ENCODE measurements at regions not wholly inside any gene's neighbourhood (a gene's known extent, or its start where the extent isn't known, plus 50 kb on each side); places are given as distances from the start of the nearest gene placed in this dataset.
"Not testable (repeated sequence)": the region's sequence is repeated elsewhere in the genome, so short reads cannot be mapped to it uniquely, and the experiment has no call there.

GRCh38 chr6:165765256-165765655, 102.2 kb upstream of the PDE10A start:
- H3K36me3 ChIP-seq (ENCODE audit: control insufficient read depth, insufficient read depth, low read length); H3K4me1 ChIP-seq (ENCODE audit: control insufficient read depth, insufficient read depth, low read length); H3K27ac ChIP-seq (ENCODE audit: low read length); DNase-seq; H3K9me3 ChIP-seq (ENCODE audit: control insufficient read depth, low read depth, low read length); H3K27me3 ChIP-seq (ENCODE audit: control insufficient read depth, insufficient read depth, low read length); H3K4me3 ChIP-seq (ENCODE audit: low read length): not testable (repeated sequence)
- no CpG with 5 or more reads among the region's 33 CpGs for WGBS (ENCODE audit: insufficient coverage, low lambda C conversion rate)

GRCh38 chr6:165762876-165763275, 99.8 kb upstream of the PDE10A start:
- Histone ChIP-seq H3K4me1 (ENCODE audit: control insufficient read depth, insufficient read depth, low read length) (no peaks in the 10 kb centered on the region), H3K4me3 (ENCODE audit: low read length) (no peak overlapping the region), H3K9me3 (ENCODE audit: control insufficient read depth, low read depth, low read length) (no peaks in the 10 kb centered on the region), H3K36me3 (ENCODE audit: control insufficient read depth, insufficient read depth, low read length) (no peaks in the 10 kb centered on the region), H3K27ac (ENCODE audit: low read length) (no peak overlapping the region), H3K27me3 (ENCODE audit: control insufficient read depth, insufficient read depth, low read length) (no peaks in the 10 kb centered on the region)
- no peak for DNase-seq
- WGBS (ENCODE audit: insufficient coverage, low lambda C conversion rate): no CpG with 5 or more reads among the region's 6 CpGs

DNA sequence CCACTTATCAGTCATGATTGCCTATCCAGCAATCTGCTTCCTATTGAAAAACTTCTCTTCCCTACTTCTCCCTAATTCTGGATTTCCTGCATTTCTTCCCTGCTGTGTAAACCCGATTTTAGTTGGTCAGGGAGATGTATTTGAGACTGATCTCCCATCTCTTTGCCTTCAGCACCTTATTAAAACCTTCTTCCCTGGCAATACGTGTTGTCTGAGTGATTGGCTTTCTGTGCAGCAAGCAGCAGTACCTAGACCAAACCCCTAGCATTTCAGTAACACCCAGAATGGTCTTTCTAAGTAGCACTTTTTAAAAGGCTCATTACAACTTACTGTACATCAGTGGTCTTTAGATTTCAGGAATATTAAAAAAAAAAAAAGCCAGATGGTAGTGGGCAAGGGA, 99.1 kb upstream of the PDE10A start:
- Histone ChIP-seq H3K27ac (ENCODE audit: low read length) (no peak overlapping the region), H3K4me3 (ENCODE audit: low read length) (no peak overlapping the region), H3K9me3 (ENCODE audit: control insufficient read depth, low read depth, low read length) (no peaks in the 10 kb centered on the region), H3K36me3 (ENCODE audit: control insufficient read depth, insufficient read depth, low read length) (no peaks in the 10 kb centered on the region), H3K27me3 (ENCODE audit: control insufficient read depth, insufficient read depth, low read length) (no peaks in the 10 kb centered on the region), H3K4me1 (ENCODE audit: control insufficient read depth, insufficient read depth, low read length) (no peaks in the 10 kb centered on the region)
- WGBS (ENCODE audit: insufficient coverage, low lambda C conversion rate): 88% methylated on average over 2 of the region's 2 CpGs
- DNase-seq: no peak

GRCh38 chr6:165760803-165761185, 97.8 kb upstream of the PDE10A start:
- H3K27me3 ChIP-seq (ENCODE audit: control insufficient read depth, insufficient read depth, low read length): no peaks in the 10 kb centered on the region
- no peaks in the 10 kb centered on the region for H3K36me3 ChIP-seq (ENCODE audit: control insufficient read depth, insufficient read depth, low read length)
- H3K27ac ChIP-seq (ENCODE audit: low read length): no peak overlapping the region
- no peaks in the 10 kb centered on the region for H3K4me1 ChIP-seq (ENCODE audit: control insufficient read depth, insufficient read depth, low read length)
- no peaks in the 10 kb centered on the region for H3K9me3 ChIP-seq (ENCODE audit: control insufficient read depth, low read depth, low read length)
- no peak for DNase-seq
- no CpG with 5 or more reads among the region's 8 CpGs for WGBS (ENCODE audit: insufficient coverage, low lambda C conversion rate)
- H3K4me3 ChIP-seq (ENCODE audit: low read length): no peak overlapping the region

GRCh38 chr6:165760126-165760802, 97.2 kb upstream of the PDE10A start:
- Histone ChIP-seq H3K4me3 (ENCODE audit: low read length) (no peak overlapping the region), H3K4me1 (ENCODE audit: control insufficient read depth, insufficient read depth, low read length) (no peaks in the 10 kb centered on the region), H3K27ac (ENCODE audit: low read length) (no peak overlapping the region), H3K36me3 (ENCODE audit: control insufficient read depth, insufficient read depth, low read length) (no peaks in the 10 kb centered on the region), H3K9me3 (ENCODE audit: control insufficient read depth, low read depth, low read length) (no peaks in the 10 kb centered on the region), H3K27me3 (ENCODE audit: control insufficient read depth, insufficient read depth, low read length) (no peaks in the 10 kb centered on the region)
- 100% methylated on average over 1 of the region's 7 CpGs for WGBS (ENCODE audit: insufficient coverage, low lambda C conversion rate)
- no peak for DNase-seq

DNA sequence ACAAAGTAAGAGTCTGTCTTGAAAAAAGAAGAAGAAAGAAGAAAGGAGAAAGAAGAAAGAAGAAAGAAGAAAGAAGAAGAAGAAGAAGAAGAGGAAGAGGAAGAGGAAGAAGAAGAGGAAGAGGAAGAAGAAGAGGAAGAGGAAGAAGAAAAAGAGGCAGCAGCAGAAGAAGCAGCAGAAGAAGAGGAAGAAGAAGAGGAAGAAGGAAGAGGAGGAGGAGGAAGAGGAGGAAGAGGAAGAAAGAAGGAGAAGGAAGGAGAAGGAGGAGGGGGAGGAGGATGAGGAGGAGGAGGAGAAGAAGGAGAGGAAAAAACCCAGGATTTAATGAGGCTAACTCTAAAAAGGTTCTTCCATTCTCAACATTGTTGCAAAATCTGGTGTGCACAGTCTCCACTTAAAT, 95.4 kb upstream of the PDE10A start:
- no peak overlapping the region for H3K4me3 ChIP-seq (ENCODE audit: low read length)
- H3K27ac ChIP-seq (ENCODE audit: low read length): no peak overlapping the region
- no peaks in the 10 kb centered on the region for H3K27me3 ChIP-seq (ENCODE audit: control insufficient read depth, insufficient read depth, low read length)
- H3K9me3 ChIP-seq (ENCODE audit: control insufficient read depth, low read depth, low read length): no peaks in the 10 kb centered on the region
- no peak for DNase-seq
- H3K36me3 ChIP-seq (ENCODE audit: control insufficient read depth, insufficient read depth, low read length): no peaks in the 10 kb centered on the region
- no peaks in the 10 kb centered on the region for H3K4me1 ChIP-seq (ENCODE audit: control insufficient read depth, insufficient read depth, low read length)

GRCh38 chr6:165755583-165755982, 92.5 kb upstream of the PDE10A start:
- Histone ChIP-seq H3K36me3 (ENCODE audit: control insufficient read depth, insufficient read depth, low read length) (no peaks in the 10 kb centered on the region), H3K4me1 (ENCODE audit: control insufficient read depth, insufficient read depth, low read length) (no peaks in the 10 kb centered on the region)
- WGBS (ENCODE audit: insufficient coverage, low lambda C conversion rate): no CpG with 5 or more reads among the region's 4 CpGs

GRCh38 chr6:165753506-165753905, 90.5 kb upstream of the PDE10A start:
- Histone ChIP-seq H3K27me3 (ENCODE audit: control insufficient read depth, insufficient read depth, low read length) (no peaks in the 10 kb centered on the region), H3K4me1 (ENCODE audit: control insufficient read depth, insufficient read depth, low read length) (no peaks in the 10 kb centered on the region), H3K27ac (ENCODE audit: low read length) (no peak overlapping the region), H3K4me3 (ENCODE audit: low read length) (no peak overlapping the region), H3K36me3 (ENCODE audit: control insufficient read depth, insufficient read depth, low read length) (no peaks in the 10 kb centered on the region), H3K9me3 (ENCODE audit: control insufficient read depth, low read depth, low read length) (peaks cover 3% of the 10 kb centered on the region)
- no peak for DNase-seq

More at GRCh38 chr6:165755583-165755982, 92.5 kb upstream of the PDE10A start:
- Histone ChIP-seq H3K4me3 (ENCODE audit: low read length) (no peak overlapping the region), H3K27ac (ENCODE audit: low read length) (no peak overlapping the region), H3K9me3 (ENCODE audit: control insufficient read depth, low read depth, low read length) (no peaks in the 10 kb centered on the region), H3K27me3 (ENCODE audit: control insufficient read depth, insufficient read depth, low read length) (no peaks in the 10 kb centered on the region)
- DNase-seq: no peak

DNA sequence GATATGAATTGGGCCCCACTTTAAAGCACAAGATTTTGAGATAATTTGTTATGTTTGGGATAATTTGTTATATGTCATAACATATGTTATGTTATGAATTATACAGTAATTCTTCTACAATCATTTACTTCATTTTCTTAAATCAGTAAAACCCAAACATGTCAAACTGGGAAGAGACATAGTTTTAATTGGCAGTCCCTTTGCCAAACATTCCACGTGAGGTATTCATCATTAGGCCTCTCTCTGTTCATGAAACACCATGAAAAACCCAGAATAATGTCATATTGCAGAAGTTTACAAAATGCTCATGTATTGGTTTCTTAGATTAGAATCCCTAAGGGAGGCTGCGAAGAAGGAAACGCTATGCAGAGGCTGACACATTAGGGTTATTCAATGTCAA, 89.4 kb upstream of the PDE10A start:
- no peak for DNase-seq
- peaks cover 3% of the 10 kb centered on the region for H3K9me3 ChIP-seq (ENCODE audit: control insufficient read depth, low read depth, low read length)
- no peaks in the 10 kb centered on the region for H3K4me1 ChIP-seq (ENCODE audit: control insufficient read depth, insufficient read depth, low read length)
- no peaks in the 10 kb centered on the region for H3K27me3 ChIP-seq (ENCODE audit: control insufficient read depth, insufficient read depth, low read length)
- no peaks in the 10 kb centered on the region for H3K36me3 ChIP-seq (ENCODE audit: control insufficient read depth, insufficient read depth, low read length)
- H3K27ac ChIP-seq (ENCODE audit: low read length): no peak overlapping the region
- no peak overlapping the region for H3K4me3 ChIP-seq (ENCODE audit: low read length)
- whole genome bisulfite sequencing (ENCODE audit: insufficient coverage, low lambda C conversion rate): 100% methylated on average over 2 of the region's 3 CpGs

GRCh38 chr6:165751486-165751885, 88.4 kb upstream of the PDE10A start:
- Histone ChIP-seq H3K36me3 (ENCODE audit: control insufficient read depth, insufficient read depth, low read length) (no peaks in the 10 kb centered on the region), H3K27ac (ENCODE audit: low read length) (no peak overlapping the region), H3K4me3 (ENCODE audit: low read length) (no peak overlapping the region), H3K4me1 (ENCODE audit: control insufficient read depth, insufficient read depth, low read length) (no peaks in the 10 kb centered on the region), H3K9me3 (ENCODE audit: control insufficient read depth, low read depth, low read length) (peaks cover 3% of the 10 kb centered on the region), H3K27me3 (ENCODE audit: control insufficient read depth, insufficient read depth, low read length) (no peaks in the 10 kb centered on the region)
- WGBS (ENCODE audit: insufficient coverage, low lambda C conversion rate): no CpG with 5 or more reads among the region's 7 CpGs
- no peak for DNase-seq

DNA sequence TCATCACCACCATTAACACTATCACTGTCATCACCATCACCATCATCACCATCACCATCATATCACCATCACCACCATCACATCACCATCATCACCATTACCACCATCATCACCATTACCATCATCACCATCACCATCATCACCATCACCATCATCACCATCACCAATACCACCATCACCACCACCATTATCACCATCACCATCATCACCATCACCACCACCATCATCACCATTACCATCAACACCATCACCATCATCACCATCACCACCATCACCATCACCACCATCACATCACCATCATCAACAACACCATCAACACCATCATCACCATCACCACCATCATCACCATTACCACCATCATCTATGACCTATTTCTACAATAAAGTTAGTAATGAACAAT, 86.1 kb upstream of the PDE10A start:
- Histone ChIP-seq H3K27me3 (ENCODE audit: control insufficient read depth, insufficient read depth, low read length) (no peaks in the 10 kb centered on the region), H3K9me3 (ENCODE audit: control insufficient read depth, low read depth, low read length) (peaks cover 3% of the 10 kb centered on the region), H3K4me3 (ENCODE audit: low read length) (no peak overlapping the region), H3K4me1 (ENCODE audit: control insufficient read depth, insufficient read depth, low read length) (no peaks in the 10 kb centered on the region), H3K36me3 (ENCODE audit: control insufficient read depth, insufficient read depth, low read length) (no peaks in the 10 kb centered on the region), H3K27ac (ENCODE audit: low read length) (no peak overlapping the region)
- no peak for DNase-seq
